Keratinocyte (primary cell): ENCODE measurements at regions not wholly inside any gene's neighbourhood (a gene's known extent, or its start where the extent isn't known, plus 50 kb on each side); places are given as distances from the start of the nearest gene placed in this dataset.

Experiments
- DNase-seq: peaks from one replicate; pipeline ENCODE4 v3.0.0-alpha.2; 2011; ENCODE audit warnings: low read depth, missing footprints, low spot score
- FAIRE-seq: peaks from 2 replicates; lab custom pipeline; 2011; peaks lifted over from hg19 to GRCh38; lab: Jason Lieb, UNC
- H2AFZ ChIP-seq: 2 replicates; pipeline ENCODE4 v1.6.0; 2012; ENCODE audit warnings: low read length, control low read depth, inconsistent platforms; ENCODE audit not compliant: control insufficient read depth
- H3K27ac ChIP-seq: 2 replicates; pipeline ENCODE4 v1.5.1; 2011; ENCODE audit warnings: low read length; ENCODE audit not compliant: control insufficient read depth, insufficient read depth
- H3K27me3 ChIP-seq: 3 replicates; pipeline ENCODE4 v1.6.0; 2011; ENCODE audit warnings: low read length; ENCODE audit not compliant: control insufficient read depth, insufficient read depth; ENCODE audit errors: extremely low read depth
- H3K36me3 ChIP-seq, 2 experiments: 2 replicates in 1 of 2; 3 replicates in 1 of 2; pipeline ENCODE4 v1.5.1; 2011; ENCODE audit warnings: low read length in 2 of 2, mild to moderate bottlenecking in 1 of 2; ENCODE audit not compliant: control insufficient read depth in 2 of 2, insufficient read depth in 2 of 2; ENCODE audit errors: extremely low read depth in 1 of 2
- H3K4me1 ChIP-seq: 3 replicates; pipeline ENCODE4 v1.5.1; 2011; ENCODE audit warnings: low read length; ENCODE audit not compliant: control insufficient read depth, insufficient read depth; ENCODE audit errors: extremely low read depth
- H3K4me2 ChIP-seq: 3 replicates; pipeline ENCODE4 v1.6.0; 2011; ENCODE audit warnings: low read depth, low read length; ENCODE audit not compliant: control insufficient read depth, insufficient read depth; ENCODE audit errors: extremely low read depth
- H3K4me3 ChIP-seq, 3 experiments: fragments of 200-600 bp in 1 of 3; sonication (generic) in 1 of 3; 2 replicates in 2 of 3; 3 replicates in 1 of 3; pipeline ENCODE4 v1.5.1; 2011 to 2016; ENCODE audit warnings: low read length in 3 of 3, mild to moderate bottlenecking in 3 of 3, control low read depth in 2 of 3, inconsistent platforms in 1 of 3, low read depth in 1 of 3, mixed read lengths in 1 of 3, mixed run types in 1 of 3, moderate library complexity in 1 of 3; ENCODE audit not compliant: control insufficient read depth in 2 of 3, insufficient read depth in 2 of 3; ENCODE audit errors: extremely low read depth in 1 of 3
- H3K79me2 ChIP-seq: 2 replicates; pipeline ENCODE4 v1.6.0; 2012; ENCODE audit warnings: low read length; ENCODE audit not compliant: control insufficient read depth, insufficient read depth
- H3K9ac ChIP-seq: 3 replicates; pipeline ENCODE4 v1.6.0; 2011; ENCODE audit warnings: low read length; ENCODE audit not compliant: control insufficient read depth, insufficient read depth; ENCODE audit errors: extremely low read depth
- H3K9me1 ChIP-seq: 3 replicates; pipeline ENCODE4 v1.6.0; 2011; ENCODE audit warnings: low read length; ENCODE audit not compliant: control insufficient read depth, insufficient read depth; ENCODE audit errors: extremely low read depth
- H3K9me3 ChIP-seq: 2 replicates; pipeline ENCODE4 v1.5.1; 2012; ENCODE audit warnings: low read depth, low read length; ENCODE audit not compliant: control insufficient read depth
- H4K20me1 ChIP-seq: 3 replicates; pipeline ENCODE4 v1.6.0; 2011; ENCODE audit warnings: low read length; ENCODE audit not compliant: control insufficient read depth, insufficient read depth; ENCODE audit errors: extremely low read depth
- CTCF ChIP-seq, 3 experiments: IDR thresholded peaks in 1 of 3; conservative IDR thresholded peaks in 1 of 3; optimal IDR thresholded peaks in 1 of 3; 2 replicates in 2 of 3; 3 replicates in 1 of 3; pipeline versions ENCODE3 to v1.5.1; 2011; ENCODE audit warnings: low read length in 3 of 3, mild to moderate bottlenecking in 3 of 3, moderate library complexity in 2 of 3, control low read depth in 1 of 3, inconsistent platforms in 1 of 3; ENCODE audit not compliant: insufficient read depth in 2 of 3; ENCODE audit errors: extremely low read depth in 1 of 3
- EZH2 ChIP-seq: IDR thresholded peaks from one replicate; pipeline ENCODE4 v1.6.1; 2012; ENCODE audit warnings: inconsistent platforms, mild to moderate bottlenecking, low read length, moderate library complexity
- dilution Hi-C: fragments of 300-500 bp; cut with MboI; formaldehyde crosslinking; loops from one replicate; pipeline ENCODE4 v1.7.0; 2020; ENCODE audit warnings: low sequenced_read_pairs; ENCODE audit not compliant: extremely low pct_ligation_motif_present

GRCh38 chr1:109816175-109816811, 52.6 kb upstream of the EPS8L3 start:
- Histone ChIP-seq H3K9me3 (peaks cover 6% of the 10 kb centered on the region), H3K36me3 (no peaks in the 10 kb centered on the region), H3K4me1 (peaks cover 5% of the 10 kb centered on the region), H3K27me3 (peaks cover 5% of the 10 kb centered on the region), H3K27ac (no peak overlapping the region), H3K9ac (no peak overlapping the region), H3K4me3 (no peak overlapping the region), H2AFZ (no peak overlapping the region), H3K79me2 (no peaks in the 10 kb centered on the region), H3K9me1 (no peaks in the 10 kb centered on the region), H3K4me2 (no peak overlapping the region), H4K20me1 (no peaks in the 10 kb centered on the region)
- dilution Hi-C loops, result no loop called here
- TF ChIP-seq CTCF (optimal IDR thresholded peaks at IDR 0.05 in 1 of 3, IDR thresholded peaks at IDR 0.05 in 1 of 3, conservative IDR thresholded peaks at IDR 0.05 in 1 of 3; ENCODE audit: extremely low read depth in 1 of 3, insufficient read depth in 2 of 3, low read length in 3 of 3), result no peak
- no peak for TF ChIP-seq EZH2
- no peak for DNase-seq
- FAIRE-seq, result no peak

- H3K4me2 ChIP-seq, result no peak overlapping the region
- H3K4me3 ChIP-seq, result no peak overlapping the region
- peaks cover 5% of the 10 kb centered on the region for H3K27me3 ChIP-seq
- no peak overlapping the region for H3K27ac ChIP-seq
- DNase-seq, result no peak
- dilution Hi-C loops, result no loop called here
- FAIRE-seq, result no peak
- H3K9me3 ChIP-seq, result peaks cover 6% of the 10 kb centered on the region
- H4K20me1 ChIP-seq, result no peaks in the 10 kb centered on the region
- no peak overlapping the region for H3K9ac ChIP-seq
- no peaks in the 10 kb centered on the region for H3K36me3 ChIP-seq
- no peak overlapping the region for H2AFZ ChIP-seq
- no peaks in the 10 kb centered on the region for H3K9me1 ChIP-seq
- TF ChIP-seq CTCF (optimal IDR thresholded peaks at IDR 0.05 in 1 of 3, IDR thresholded peaks at IDR 0.05 in 1 of 3, conservative IDR thresholded peaks at IDR 0.05 in 1 of 3; ENCODE audit: extremely low read depth in 1 of 3, insufficient read depth in 2 of 3, low read length in 3 of 3) (no peak), EZH2 (no peak)
- H3K79me2 ChIP-seq, result no peaks in the 10 kb centered on the region
- H3K4me1 ChIP-seq, result peaks cover under 1% of the 10 kb centered on the region
Observed at GRCh38 chr1:109815809-109816174, 52.1 kb upstream of the EPS8L3 start.
